ENCODE measurements at regions not wholly inside any gene's neighbourhood (a gene's known extent, or its start where the extent isn't known, plus 50 kb on each side); places are given as distances from the start of the nearest gene placed in this dataset.

DNA sequence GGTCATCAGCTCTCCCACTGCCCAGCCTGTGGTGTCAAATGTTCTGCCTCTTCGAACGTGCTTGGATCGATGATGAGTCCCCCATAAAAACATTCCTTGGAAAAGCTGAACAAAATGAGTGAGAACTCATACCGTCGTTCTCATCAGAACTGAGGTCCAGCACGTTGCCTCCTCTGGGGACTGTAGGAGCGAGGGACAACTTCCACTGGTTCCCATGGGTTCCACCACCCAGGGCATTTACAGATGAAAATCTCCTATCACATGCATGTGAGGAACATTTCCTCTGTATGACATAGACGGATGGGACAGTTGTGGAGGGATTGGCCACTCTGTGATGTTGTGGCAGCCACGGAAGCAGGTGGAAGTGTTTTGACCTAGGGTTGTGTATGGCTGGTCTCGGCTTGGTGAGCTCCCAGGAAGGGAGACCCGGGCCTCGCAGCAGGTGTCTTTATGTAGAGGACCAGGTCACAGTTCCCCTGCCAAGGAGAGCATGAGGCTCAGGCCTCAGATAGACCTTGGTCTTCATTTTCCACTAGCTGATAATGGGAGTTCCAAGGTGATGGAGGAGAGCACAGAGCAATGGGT is 113.0 kb downstream of the SNRPN start:
- 97% methylated on average over 12 of the region's 12 CpGs; no CpG with 5 or more reads in 1 of the 2 experiments for WGBS, 2 experiments (ENCODE audit: extremely low coverage in 1 of 2, insufficient coverage in 1 of 2, insufficient read length in 1 of 2, insufficient replicate concordance in 2 of 2, low coverage in 1 of 2, low lambda C conversion rate in 2 of 2, missing lambda C conversion rate in 1 of 2)
- Histone ChIP-seq H2BK120ac (replicated peaks; ENCODE audit: low read depth, low read length) (no peak overlapping the region), H3K27ac (ENCODE audit: low read depth, low read length) (no peak overlapping the region), H3K18ac (ENCODE audit: extremely low read depth, low read length) (no peak overlapping the region), H4K5ac (ENCODE audit: insufficient read length, low read depth, low read length) (no peak overlapping the region), H2BK12ac (ENCODE audit: low read depth, low read length) (no peak overlapping the region), H3K4me1 (replicated peaks in 1 of 4; ENCODE audit: control insufficient read depth in 3 of 4, insufficient read depth in 4 of 4, low read length in 3 of 4) (no peaks in the 10 kb centered on the region), H2AFZ (ENCODE audit: low read length) (no peak overlapping the region), H3K79me1 (ENCODE audit: low read depth, low read length) (peaks cover 9% of the 10 kb centered on the region; the same call in 1 of the 2 replicates), H4K8ac (ENCODE audit: extremely low read depth, insufficient read depth, low read length) (no peak overlapping the region), H2BK5ac (ENCODE audit: low read depth, low read length) (no peak overlapping the region), H2BK20ac (ENCODE audit: low read length) (no peak overlapping the region), H3K14ac (ENCODE audit: insufficient read length) (no peak overlapping the region), H3K4ac (replicated peaks; ENCODE audit: insufficient read length, low read depth, low read length) (no peak overlapping the region), H3K9me3 (ENCODE audit: insufficient read depth in 2 of 2, low read depth in 1 of 2, low read length in 1 of 2) (peaks cover 99 to 100% of the 10 kb centered on the region in 2 experiments), H2AK5ac (ENCODE audit: low read depth, low read length) (no peak overlapping the region), H3K23me2 (ENCODE audit: low read depth, low read length) (no peaks in the 10 kb centered on the region), H4K91ac (replicated peaks; ENCODE audit: insufficient read length, low read length) (no peak overlapping the region), H3K23ac (ENCODE audit: insufficient read length) (no peak overlapping the region), H3K36me3 (ENCODE audit: control insufficient read depth in 2 of 4, insufficient read depth in 4 of 4, low read length in 3 of 4) (peaks cover 94 to 100% (median 99%) of the 10 kb centered on the region in 4 experiments), H3K79me2 (ENCODE audit: control insufficient read depth in 1 of 2, insufficient read depth in 2 of 2, low read length in 2 of 2) (peaks cover 0 to 68% of the 10 kb centered on the region in 2 experiments; a peak in 2 of 4 replicates), H4K20me1 (replicated peaks in 1 of 2; ENCODE audit: control insufficient read depth in 1 of 2, insufficient read depth in 2 of 2, low read length in 2 of 2) (no peaks in the 10 kb centered on the region), H3K4me2 (ENCODE audit: insufficient read depth in 1 of 2, low read depth in 2 of 2, low read length in 2 of 2) (no peak overlapping the region), H3K56ac (replicated peaks; ENCODE audit: insufficient read length, low read depth, low read length) (no peak overlapping the region), H3K4me3 (ENCODE audit: extremely low read depth in 1 of 4, insufficient read depth in 2 of 4, low read depth in 3 of 4, low read length in 4 of 4) (no peak overlapping the region), H3K27me3 (replicated peaks in 1 of 4; ENCODE audit: control insufficient read depth in 3 of 4, extremely low read depth in 1 of 4, insufficient read depth in 3 of 4, low read length in 3 of 4) (no peaks in the 10 kb centered on the region), H3K9ac (replicated peaks in 1 of 4; ENCODE audit: extremely low read depth in 1 of 4, low read depth in 3 of 4, low read length in 3 of 4) (no peak overlapping the region), H2BK15ac (ENCODE audit: low read length) (no peak overlapping the region)
- POLR2A ChIA-PET (ENCODE audit: partially characterized antibody) = no interaction called here
- CTCF ChIA-PET (ENCODE audit: partially characterized antibody) = no interaction called here
- FAIRE-seq (no peak), DNase-seq (ENCODE audit: low read depth in 1 of 2, low spot score in 2 of 2) (no peak)
- TF ChIP-seq ZNF274 (IDR thresholded peaks at IDR 0.05; ENCODE audit: borderline replicate concordance, extremely low read depth, low read length) (peak; percentile 86), TEAD4 (IDR thresholded peaks at IDR 0.05; ENCODE audit: low read depth, low read length) (no peak)
